ENCODE measurements at regions not wholly inside any gene's neighbourhood (a gene's known extent, or its start where the extent isn't known, plus 50 kb on each side); places are given as distances from the start of the nearest gene placed in this dataset.

DNA sequence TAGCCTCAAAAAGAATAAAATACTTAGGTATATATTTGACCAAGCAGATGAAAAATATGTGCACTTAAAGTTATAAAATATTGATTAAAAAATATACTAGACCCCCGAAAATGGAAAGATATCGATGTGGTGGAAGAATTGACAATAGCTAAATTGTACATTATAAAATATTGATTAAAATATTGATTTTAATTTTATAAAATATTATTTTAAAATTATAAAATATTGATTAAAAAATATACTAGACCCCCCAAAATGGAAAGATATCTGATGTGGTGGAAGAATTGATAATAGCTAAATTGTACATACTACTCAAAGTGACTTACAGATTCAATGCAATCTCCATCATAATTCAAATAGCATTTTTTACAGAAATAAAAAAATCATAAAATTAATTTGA lies 1540.9 kb upstream of the RAG2 start:
- ChIA-PET POLR2A (no interaction called here), CTCF (no interaction called here)
- Mint-ChIP-seq H3K27me3 (ENCODE audit: low read depth) (no peaks in the 10 kb centered on the region), H3K36me3 (peaks cover 35% of the 10 kb centered on the region), H3K27ac (no peak overlapping the region), H3K9me3 (peaks cover 52% of the 10 kb centered on the region), H3K4me1 (no peaks in the 10 kb centered on the region), H3K4me3 (no peak overlapping the region)
- no peak for TF ChIP-seq KAT7 (CRISPR knock-in tag; IDR thresholded peaks at IDR 0.05; ENCODE audit: borderline replicate concordance)
- peak; percentile 97 for TF ChIP-seq HMGA2 (CRISPR knock-in tag; IDR thresholded peaks at IDR 0.05)
- TF ChIP-seq CBFB (CRISPR knock-in tag; IDR thresholded peaks at IDR 0.05; ENCODE audit: low read depth): no peak
- no peak for TF ChIP-seq MXD4 (CRISPR knock-in tag; IDR thresholded peaks at IDR 0.05; ENCODE audit: borderline replicate concordance)
- no peak for TF ChIP-seq ZBTB21 (CRISPR knock-in tag; IDR thresholded peaks at IDR 0.05; ENCODE audit: borderline replicate concordance)
- DNase-seq (ENCODE audit: low spot score): no peak
- ATAC-seq: no peak

- Mint-ChIP-seq H3K27me3 (ENCODE audit: low read depth) (no peaks in the 10 kb centered on the region), H3K9me3 (peaks cover 55% of the 10 kb centered on the region), H3K36me3 (peaks cover 44% of the 10 kb centered on the region), H3K4me1 (no peaks in the 10 kb centered on the region), H3K4me3 (no peak overlapping the region), H3K27ac (no peak overlapping the region)
- CTCF ChIA-PET: no interaction called here
- POLR2A ChIA-PET: no interaction called here
- DNase-seq (ENCODE audit: low spot score): no peak
- TF ChIP-seq TCF7 (CRISPR knock-in tag; IDR thresholded peaks at IDR 0.05; ENCODE audit: low read depth) (no peak), CREM (CRISPR knock-in tag; IDR thresholded peaks at IDR 0.05) (no peak), ZNF232 (CRISPR knock-in tag; IDR thresholded peaks at IDR 0.05) (no peak), FOXP1 (CRISPR knock-in tag; IDR thresholded peaks at IDR 0.05; ENCODE audit: borderline replicate concordance) (no peak), ZNF416 (CRISPR knock-in tag; IDR thresholded peaks at IDR 0.05) (no peak), ZNF263 (CRISPR knock-in tag; IDR thresholded peaks at IDR 0.05; ENCODE audit: low read depth) (no peak), ZBTB21 (CRISPR knock-in tag; IDR thresholded peaks at IDR 0.05; ENCODE audit: borderline replicate concordance) (no peak), NFE2L1 (CRISPR knock-in tag; IDR thresholded peaks at IDR 0.05) (no peak), ZNF512 (CRISPR knock-in tag; IDR thresholded peaks at IDR 0.05; ENCODE audit: borderline replicate concordance) (no peak)
- TF ChIP-seq, protein P1, sequence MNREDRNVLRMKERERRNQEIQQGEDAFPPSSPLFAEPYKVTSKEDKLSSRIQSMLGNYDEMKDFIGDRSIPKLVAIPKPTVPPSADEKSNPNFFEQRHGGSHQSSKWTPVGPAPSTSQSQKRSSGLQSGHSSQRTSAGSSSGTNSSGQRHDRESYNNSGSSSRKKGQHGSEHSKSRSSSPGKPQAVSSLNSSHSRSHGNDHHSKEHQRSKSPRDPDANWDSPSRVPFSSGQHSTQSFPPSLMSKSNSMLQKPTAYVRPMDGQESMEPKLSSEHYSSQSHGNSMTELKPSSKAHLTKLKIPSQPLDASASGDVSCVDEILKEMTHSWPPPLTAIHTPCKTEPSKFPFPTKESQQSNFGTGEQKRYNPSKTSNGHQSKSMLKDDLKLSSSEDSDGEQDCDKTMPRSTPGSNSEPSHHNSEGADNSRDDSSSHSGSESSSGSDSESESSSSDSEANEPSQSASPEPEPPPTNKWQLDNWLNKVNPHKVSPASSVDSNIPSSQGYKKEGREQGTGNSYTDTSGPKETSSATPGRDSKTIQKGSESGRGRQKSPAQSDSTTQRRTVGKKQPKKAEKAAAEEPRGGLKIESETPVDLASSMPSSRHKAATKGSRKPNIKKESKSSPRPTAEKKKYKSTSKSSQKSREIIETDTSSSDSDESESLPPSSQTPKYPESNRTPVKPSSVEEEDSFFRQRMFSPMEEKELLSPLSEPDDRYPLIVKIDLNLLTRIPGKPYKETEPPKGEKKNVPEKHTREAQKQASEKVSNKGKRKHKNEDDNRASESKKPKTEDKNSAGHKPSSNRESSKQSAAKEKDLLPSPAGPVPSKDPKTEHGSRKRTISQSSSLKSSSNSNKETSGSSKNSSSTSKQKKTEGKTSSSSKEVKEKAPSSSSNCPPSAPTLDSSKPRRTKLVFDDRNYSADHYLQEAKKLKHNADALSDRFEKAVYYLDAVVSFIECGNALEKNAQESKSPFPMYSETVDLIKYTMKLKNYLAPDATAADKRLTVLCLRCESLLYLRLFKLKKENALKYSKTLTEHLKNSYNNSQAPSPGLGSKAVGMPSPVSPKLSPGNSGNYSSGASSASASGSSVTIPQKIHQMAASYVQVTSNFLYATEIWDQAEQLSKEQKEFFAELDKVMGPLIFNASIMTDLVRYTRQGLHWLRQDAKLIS (CRISPR knock-in tag; IDR thresholded peaks at IDR 0.05; ENCODE audit: borderline replicate concordance): no peak
- TF ChIP-seq, protein P2, sequence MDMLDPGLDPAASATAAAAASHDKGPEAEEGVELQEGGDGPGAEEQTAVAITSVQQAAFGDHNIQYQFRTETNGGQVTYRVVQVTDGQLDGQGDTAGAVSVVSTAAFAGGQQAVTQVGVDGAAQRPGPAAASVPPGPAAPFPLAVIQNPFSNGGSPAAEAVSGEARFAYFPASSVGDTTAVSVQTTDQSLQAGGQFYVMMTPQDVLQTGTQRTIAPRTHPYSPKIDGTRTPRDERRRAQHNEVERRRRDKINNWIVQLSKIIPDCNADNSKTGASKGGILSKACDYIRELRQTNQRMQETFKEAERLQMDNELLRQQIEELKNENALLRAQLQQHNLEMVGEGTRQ (CRISPR knock-in tag; IDR thresholded peaks at IDR 0.05): no peak
- TF ChIP-seq, protein P3, sequence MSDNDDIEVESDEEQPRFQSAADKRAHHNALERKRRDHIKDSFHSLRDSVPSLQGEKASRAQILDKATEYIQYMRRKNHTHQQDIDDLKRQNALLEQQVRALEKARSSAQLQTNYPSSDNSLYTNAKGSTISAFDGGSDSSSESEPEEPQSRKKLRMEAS (CRISPR knock-in tag; IDR thresholded peaks at IDR 0.05): no peak
- ATAC-seq: no peak
Observed at GRCh38 chr11:38136887-38137286, 1538.9 kb upstream of the RAG2 start.

DNA sequence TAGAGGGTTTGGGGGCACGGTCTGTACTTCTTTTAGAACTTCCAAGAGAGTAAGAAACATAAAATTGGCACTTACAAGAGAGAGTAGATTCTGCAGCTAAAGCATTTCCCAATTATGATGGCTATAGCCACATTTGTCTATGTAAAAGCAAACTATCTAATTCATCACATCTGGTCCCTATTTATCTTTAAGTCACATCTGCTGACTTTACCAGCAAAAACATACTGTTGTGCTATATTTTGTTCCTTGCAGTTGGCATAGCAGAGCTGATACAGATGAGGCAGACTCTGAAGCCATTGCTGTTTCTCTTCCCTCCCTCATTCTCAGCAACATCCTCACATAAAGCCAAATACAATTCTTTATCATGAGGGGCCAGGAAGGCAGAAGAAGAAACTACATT lies 1533.5 kb upstream of the RAG2 start:
- Mint-ChIP-seq H3K9me3 (peaks cover 51% of the 10 kb centered on the region), H3K4me3 (no peak overlapping the region), H3K4me1 (no peaks in the 10 kb centered on the region), H3K27me3 (ENCODE audit: low read depth) (no peaks in the 10 kb centered on the region; the same call in 1 of the 2 replicates), H3K27ac (no peak overlapping the region), H3K36me3 (peaks cover 37% of the 10 kb centered on the region)
- ChIA-PET CTCF (no interaction called here), POLR2A (no interaction called here)
- ATAC-seq: no peak
- no peak for DNase-seq (ENCODE audit: low spot score)
- no peak for TF ChIP-seq PRRX2 (CRISPR knock-in tag; IDR thresholded peaks at IDR 0.05)
- TF ChIP-seq CBFB (CRISPR knock-in tag; IDR thresholded peaks at IDR 0.05; ENCODE audit: low read depth): no peak
- no peak for TF ChIP-seq SMAD3 (CRISPR knock-in tag; IDR thresholded peaks at IDR 0.05; ENCODE audit: borderline replicate concordance)
- no peak for TF ChIP-seq CREM (CRISPR knock-in tag; IDR thresholded peaks at IDR 0.05)
- TF ChIP-seq, protein P4, sequence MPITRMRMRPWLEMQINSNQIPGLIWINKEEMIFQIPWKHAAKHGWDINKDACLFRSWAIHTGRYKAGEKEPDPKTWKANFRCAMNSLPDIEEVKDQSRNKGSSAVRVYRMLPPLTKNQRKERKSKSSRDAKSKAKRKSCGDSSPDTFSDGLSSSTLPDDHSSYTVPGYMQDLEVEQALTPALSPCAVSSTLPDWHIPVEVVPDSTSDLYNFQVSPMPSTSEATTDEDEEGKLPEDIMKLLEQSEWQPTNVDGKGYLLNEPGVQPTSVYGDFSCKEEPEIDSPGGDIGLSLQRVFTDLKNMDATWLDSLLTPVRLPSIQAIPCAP (CRISPR knock-in tag; IDR thresholded peaks at IDR 0.05): no peak
- TF ChIP-seq, protein P1 (CRISPR knock-in tag; IDR thresholded peaks at IDR 0.05; ENCODE audit: borderline replicate concordance): no peak
- TF ChIP-seq ZNF121 (CRISPR knock-in tag; IDR thresholded peaks at IDR 0.05): no peak

Data from WTC11 (cell line).